Spinal cord (tissue), 9 donors: ENCODE measurements at regions not wholly inside any gene's neighbourhood (a gene's known extent, or its start where the extent isn't known, plus 50 kb on each side); places are given as distances from the start of the nearest gene placed in this dataset.
A peak's percentile ranks its signal among the peaks of the same experiment; 100 is the strongest.

Source experiments
- DNase-seq, 6 donors: peaks; one replicate each; pipeline versions ENCODE4 v3.0.0 to v3.0.0-alpha.2; 2013 to 2015; ENCODE audit warnings: low spot score in 6 of 6, low read depth in 4 of 6
- H3K27ac ChIP-seq: one replicate; pipeline ENCODE4 v1.5.1; 2013; ENCODE audit warnings: low read depth, low read length, control low read depth
- H3K27me3 ChIP-seq: one replicate; pipeline ENCODE4 v1.6.1; 2013; ENCODE audit warnings: low read length; ENCODE audit not compliant: control insufficient read depth, insufficient read depth
- H3K36me3 ChIP-seq: one replicate; pipeline ENCODE4 v1.6.1; 2013; ENCODE audit warnings: low read length; ENCODE audit not compliant: control insufficient read depth, insufficient read depth
- H3K4me1 ChIP-seq: one replicate; pipeline ENCODE4 v1.6.1; 2013; ENCODE audit warnings: low read length; ENCODE audit not compliant: control insufficient read depth, insufficient read depth
- H3K4me3 ChIP-seq: one replicate; pipeline ENCODE4 v1.5.1; 2013; ENCODE audit warnings: low read depth, low read length, control low read depth
- H3K9me3 ChIP-seq: one replicate; pipeline ENCODE4 v1.6.1; 2013; ENCODE audit warnings: low read length; ENCODE audit not compliant: control insufficient read depth, insufficient read depth
- WGBS: methylation state at CpG from one replicate; pipeline ENCODE4 v1.1.5; 2013; ENCODE audit warnings: missing lambda C conversion rate; ENCODE audit not compliant: insufficient coverage; 5-methylcytosine and 5-hydroxymethylcytosine counted together
- donor health status: healthy.

GRCh38 chr2:139225961-139226360 lies 445.8 kb upstream of the NXPH2 start:
- no peak overlapping the region for H3K27ac ChIP-seq
- no peaks in the 10 kb centered on the region for H3K4me1 ChIP-seq
- no CpG with 5 or more reads among the region's 2 CpGs for WGBS

DNA sequence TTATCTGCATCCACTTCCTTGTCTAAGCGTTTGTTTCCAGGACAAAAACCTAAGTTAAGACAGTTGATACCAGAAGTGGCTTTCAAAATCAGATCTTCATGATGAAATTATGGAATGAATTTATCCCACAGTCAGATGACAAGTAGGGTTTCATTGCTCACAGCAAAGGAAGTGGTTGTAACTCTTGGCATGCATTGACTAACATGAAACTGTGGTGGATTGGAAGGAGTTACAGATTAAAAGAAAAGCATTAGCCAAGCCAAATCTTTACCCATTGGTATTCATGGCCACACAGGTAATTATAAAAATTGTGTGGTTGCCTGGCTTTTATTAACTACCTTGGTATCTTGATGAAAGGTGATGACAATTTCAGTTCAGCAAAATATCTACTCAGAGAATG lies 438.0 kb upstream of the NXPH2 start:
- Histone ChIP-seq H3K4me3 (no peak overlapping the region), H3K27ac (no peak overlapping the region), H3K27me3 (no peaks in the 10 kb centered on the region), H3K36me3 (no peaks in the 10 kb centered on the region), H3K9me3 (no peaks in the 10 kb centered on the region), H3K4me1 (no peaks in the 10 kb centered on the region)
- DNase-seq, result no peak
- no CpG with 5 or more reads among the region's 1 CpG for WGBS

More at GRCh38 chr2:139225961-139226360, 445.8 kb upstream of the NXPH2 start:
- Histone ChIP-seq H3K36me3 (no peaks in the 10 kb centered on the region), H3K4me3 (no peak overlapping the region), H3K9me3 (no peaks in the 10 kb centered on the region), H3K27me3 (no peaks in the 10 kb centered on the region)
- no peak for DNase-seq

- H3K4me1 ChIP-seq, result no peaks in the 10 kb centered on the region
- no peaks in the 10 kb centered on the region for H3K27me3 ChIP-seq
- WGBS, result no CpG with 5 or more reads among the region's 3 CpGs
- H3K27ac ChIP-seq, result no peak overlapping the region
- no peaks in the 10 kb centered on the region for H3K36me3 ChIP-seq
- H3K4me3 ChIP-seq, result no peak overlapping the region
- DNase-seq, result no peak
- H3K9me3 ChIP-seq, result no peaks in the 10 kb centered on the region
Observed at GRCh38 chr2:139217641-139218040, 437.5 kb upstream of the NXPH2 start.

DNA sequence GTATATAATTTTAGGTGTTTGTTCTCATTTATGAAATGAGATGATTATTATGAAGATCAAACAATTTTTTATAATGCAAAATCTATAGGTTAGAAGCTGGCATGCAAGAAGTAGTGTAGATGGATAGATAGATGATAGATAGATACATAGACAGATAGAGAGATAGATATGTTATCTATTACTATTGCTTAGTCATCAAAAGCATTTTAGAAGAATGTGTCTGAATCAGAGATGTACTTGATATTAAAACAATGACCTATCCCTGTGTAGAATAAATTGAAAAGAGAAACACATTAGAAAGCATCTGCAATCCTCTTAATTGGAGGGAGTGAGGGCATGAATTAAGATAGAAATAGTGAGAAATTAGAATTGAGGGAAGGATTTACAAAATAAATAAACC lies 436.2 kb upstream of the NXPH2 start:
- DNase-seq, result no peak
- Histone ChIP-seq H3K27me3 (no peaks in the 10 kb centered on the region), H3K9me3 (no peaks in the 10 kb centered on the region), H3K27ac (no peak overlapping the region), H3K4me1 (no peaks in the 10 kb centered on the region), H3K4me3 (no peak overlapping the region), H3K36me3 (no peaks in the 10 kb centered on the region)

DNA sequence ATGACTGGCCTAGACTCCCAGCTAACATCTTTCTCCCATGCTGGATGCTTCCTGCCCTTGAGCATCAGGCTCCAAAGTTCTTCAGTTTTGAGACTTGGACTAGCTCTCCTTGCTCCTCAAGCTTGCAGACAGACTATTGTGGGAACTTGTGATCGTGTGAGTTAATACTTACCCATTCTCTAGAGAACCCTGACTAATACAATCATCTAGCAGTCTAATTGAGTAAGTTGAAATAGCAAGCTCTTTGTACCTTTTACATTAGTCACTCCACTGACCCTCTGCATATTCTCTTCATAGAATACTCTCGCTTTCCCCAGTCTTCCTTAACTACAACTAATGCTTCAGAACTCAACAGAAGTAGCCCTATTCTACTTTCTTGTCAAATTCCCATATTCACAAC lies 434.6 kb upstream of the NXPH2 start:
- 100% methylated on average over 1 of the region's 2 CpGs for WGBS
- no peaks in the 10 kb centered on the region for H3K27me3 ChIP-seq
- no peak overlapping the region for H3K27ac ChIP-seq
- H3K36me3 ChIP-seq, result no peaks in the 10 kb centered on the region
- H3K4me1 ChIP-seq, result no peaks in the 10 kb centered on the region
- no peak for DNase-seq
- no peak overlapping the region for H3K4me3 ChIP-seq
- no peaks in the 10 kb centered on the region for H3K9me3 ChIP-seq

DNA sequence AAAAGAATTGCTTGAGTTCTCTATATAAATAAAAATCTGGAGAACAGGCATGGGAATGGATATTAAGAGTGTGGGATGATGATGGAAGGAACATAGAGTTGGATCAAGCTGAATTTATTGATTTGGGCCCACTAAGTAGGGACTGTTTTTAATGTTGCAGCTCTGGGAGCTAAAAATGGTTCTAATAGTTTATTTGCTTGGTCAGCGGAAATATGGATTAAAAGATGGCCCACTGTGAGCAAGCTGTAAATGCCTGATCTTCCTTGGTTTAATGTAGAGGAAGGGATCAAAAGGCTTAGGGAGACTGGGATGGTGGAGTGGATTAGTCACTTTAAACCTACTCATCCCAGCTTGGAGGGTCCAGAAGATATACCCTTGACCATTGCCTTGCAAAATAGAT lies 429.4 kb upstream of the NXPH2 start:
- no peak for DNase-seq
- H3K27ac ChIP-seq, result no peak overlapping the region
- no peaks in the 10 kb centered on the region for H3K27me3 ChIP-seq
- no peaks in the 10 kb centered on the region for H3K9me3 ChIP-seq
- H3K4me1 ChIP-seq, result no peaks in the 10 kb centered on the region
- no peaks in the 10 kb centered on the region for H3K36me3 ChIP-seq
- H3K4me3 ChIP-seq, result no peak overlapping the region
- no CpG with 5 or more reads among the region's 1 CpG for WGBS

GRCh38 chr2:139201516-139201915 lies 421.3 kb upstream of the NXPH2 start:
- H3K27ac ChIP-seq, result no peak overlapping the region
- no peaks in the 10 kb centered on the region for H3K4me1 ChIP-seq
- DNase-seq, result no peak
- H3K9me3 ChIP-seq, result no peaks in the 10 kb centered on the region
- H3K27me3 ChIP-seq, result no peaks in the 10 kb centered on the region
- H3K4me3 ChIP-seq, result no peak overlapping the region
- no CpG with 5 or more reads among the region's 2 CpGs for WGBS
- H3K36me3 ChIP-seq, result no peaks in the 10 kb centered on the region

- Histone ChIP-seq H3K4me3 (no peak overlapping the region), H3K36me3 (no peaks in the 10 kb centered on the region), H3K27ac (no peak overlapping the region), H3K9me3 (no peaks in the 10 kb centered on the region), H3K27me3 (no peaks in the 10 kb centered on the region), H3K4me1 (no peaks in the 10 kb centered on the region)
- no peak for DNase-seq
- WGBS, result no CpG with 5 or more reads among the region's 4 CpGs
Observed at GRCh38 chr2:139196754-139197153, 416.6 kb upstream of the NXPH2 start.

GRCh38 chr2:139194546-139194945 lies 414.4 kb upstream of the NXPH2 start:
- peak in 1 of 6 donors; percentile 91 for DNase-seq
- Histone ChIP-seq H3K36me3 (no peaks in the 10 kb centered on the region), H3K27ac (no peak overlapping the region), H3K27me3 (no peaks in the 10 kb centered on the region), H3K4me3 (no peak overlapping the region), H3K9me3 (no peaks in the 10 kb centered on the region), H3K4me1 (no peaks in the 10 kb centered on the region)
- 47% methylated on average over 3 of the region's 7 CpGs for WGBS

- H3K36me3 ChIP-seq, result no peaks in the 10 kb centered on the region
- no peak overlapping the region for H3K27ac ChIP-seq
- peak in 1 of 6 donors; percentile 31 for DNase-seq
- no peaks in the 10 kb centered on the region for H3K9me3 ChIP-seq
- no peak overlapping the region for H3K4me3 ChIP-seq
- H3K4me1 ChIP-seq, result no peaks in the 10 kb centered on the region
- no peaks in the 10 kb centered on the region for H3K27me3 ChIP-seq
- WGBS, result 75% methylated on average over 1 of the region's 3 CpGs
Observed at GRCh38 chr2:139177041-139177440, 396.9 kb upstream of the NXPH2 start.
